HCT116 (cell line): ENCODE measurements at regions not wholly inside any gene's neighbourhood (a gene's known extent, or its start where the extent isn't known, plus 50 kb on each side); places are given as distances from the start of the nearest gene placed in this dataset.

ENCODE experiments used
- ATAC-seq: fragments of 200-7000 bp; cut with Tn5 transposase; 2 replicates; pipeline ENCODE4 v1.9.1; 2020; ENCODE audit warnings: mild to moderate bottlenecking, moderate library complexity
- BruUV-seq: library from RNA; stranded (reverse); fragments of 400-500 nt; replicated peaks from 2 replicates; lab custom pipeline; 2021; lab: Mats Ljungman, UMichigan
- CTCF ChIA-PET: fragments of 300-600 bp; sonication (Branson Sonifier 250); formaldehyde crosslinking; loops from one replicate; lab custom pipeline; 2021; ENCODE audit warnings: antibody characterized with exemption; lab: Charles Lee
- POLR2A ChIA-PET: fragments of 300-600, 350-600 bp; sonication (Branson Sonifier 250); formaldehyde crosslinking; loops from one replicate; lab custom pipeline; 2021; ENCODE audit warnings: antibody characterized with exemption; lab: Charles Lee
- RAD21 ChIA-PET, 2 experiments: fragments of 300-600 bp; sonication (Branson Sonifier 250); formaldehyde crosslinking; loops; one replicate each; lab custom pipeline; 2023; ENCODE audit warnings: low total read pairs in 2 of 2; ENCODE audit not compliant: uncharacterized antibody in 2 of 2, unreplicated experiment in 2 of 2, low non-redundant PET in 1 of 2; lab: Charles Lee
- DNase-seq: peaks from one replicate; pipeline ENCODE4 v3.0.0-alpha.2; 2010; ENCODE audit warnings: low read depth, low spot score
- H2AFZ ChIP-seq: fragments of 200-600 bp; shearing (Covaris generic), sonication (generic); 2 replicates; pipeline ENCODE4 v1.6.1; 2017; ENCODE audit warnings: low read depth, mixed run types, mixed read lengths, antibody characterized with exemption, low read length; ENCODE audit not compliant: poor library complexity, severe bottlenecking
- H3K27ac ChIP-seq: 2 replicates; pipeline ENCODE4 v1.5.1; 2012; ENCODE audit warnings: low read depth, low read length
- H3K27me3 ChIP-seq: fragments of 200-600 bp; sonication (generic); 2 replicates; pipeline ENCODE4 v1.6.1; 2016; ENCODE audit warnings: mixed run types, low read length, mixed read lengths; ENCODE audit not compliant: insufficient read depth
- H3K36me3 ChIP-seq, 2 experiments: fragments of 200-500 bp in 1 of 2; fragments of 200-600 bp in 1 of 2; sonication (Bioruptor generic) in 1 of 2; sonication (generic) in 1 of 2; 2 replicates each; pipeline versions ENCODE4 v1.5.1 to v1.6.1; 2014 to 2016; ENCODE audit warnings: low read length in 2 of 2, inconsistent platforms in 1 of 2, mixed read lengths in 1 of 2, mixed run types in 1 of 2; ENCODE audit not compliant: insufficient read depth in 2 of 2, control insufficient read depth in 1 of 2
- H3K4me1 ChIP-seq, 2 experiments: fragments of 200-600 bp in 1 of 2; sonication (generic) in 1 of 2; 2 replicates each; pipeline versions ENCODE4 v1.5.1 to v1.6.1; 2012 to 2017; ENCODE audit warnings: low read length in 2 of 2, inconsistent platforms in 1 of 2, mild to moderate bottlenecking in 1 of 2, mixed read lengths in 1 of 2, mixed run types in 1 of 2, moderate library complexity in 1 of 2; ENCODE audit not compliant: insufficient read depth in 2 of 2, control insufficient read depth in 1 of 2
- H3K4me2 ChIP-seq: fragments of 200-600 bp; sonication (generic); 2 replicates; pipeline ENCODE4 v1.6.1; 2017; ENCODE audit warnings: mixed run types, low read length, mixed read lengths
- H3K4me3 ChIP-seq, 2 experiments: fragments of 200-600 bp in 1 of 2; sonication (generic) in 1 of 2; replicated peaks in 1 of 2; 2 replicates each; pipeline ENCODE4 v1.5.1; 2011 to 2016; ENCODE audit warnings: low read length in 2 of 2, control low read depth in 1 of 2, low read depth in 1 of 2, mild to moderate bottlenecking in 1 of 2, mixed read lengths in 1 of 2, mixed run types in 1 of 2
- H3K79me2 ChIP-seq: fragments of 200-600 bp; sonication (generic); 2 replicates; pipeline ENCODE4 v1.6.1; 2017; ENCODE audit warnings: mild to moderate bottlenecking, mixed run types, low read length, moderate library complexity, mixed read lengths; ENCODE audit not compliant: insufficient read depth
- H3K9ac ChIP-seq: fragments of 200-600 bp; sonication (generic); 2 replicates; pipeline ENCODE4 v1.6.1; 2016; ENCODE audit warnings: low read length, mixed read lengths
- H3K9me2 ChIP-seq: fragments of 200-600 bp; sonication (generic), shearing (Covaris generic); 2 replicates; pipeline ENCODE4 v1.6.1; 2017; ENCODE audit warnings: mixed run types, mild to moderate bottlenecking, moderate library complexity; ENCODE audit not compliant: insufficient read depth
- H3K9me3 ChIP-seq, 2 experiments: fragments of 200-500 bp in 1 of 2; fragments of 200-600 bp in 1 of 2; sonication (Bioruptor generic) in 1 of 2; sonication (generic) in 1 of 2; 2 replicates each; pipeline ENCODE4 v1.6.1; 2014 to 2017; ENCODE audit warnings: low read length in 2 of 2, mixed read lengths in 2 of 2, inconsistent platforms in 1 of 2, low read depth in 1 of 2, mild to moderate bottlenecking in 1 of 2, mixed run types in 1 of 2, moderate library complexity in 1 of 2; ENCODE audit not compliant: control insufficient read depth in 1 of 2, insufficient read depth in 1 of 2
- H4K20me1 ChIP-seq: fragments of 200-600 bp; sonication (generic), shearing (Covaris generic); 2 replicates; pipeline ENCODE4 v1.6.1; 2017; ENCODE audit warnings: mixed run types, mild to moderate bottlenecking, moderate library complexity; ENCODE audit not compliant: insufficient read depth
- CEBPB ChIP-seq: IDR thresholded peaks from 2 replicates; pipeline ENCODE4 v1.6.1; 2012; ENCODE audit warnings: low read depth
- EGR1 ChIP-seq: IDR thresholded peaks from 2 replicates; pipeline ENCODE4 v1.6.1; 2012; ENCODE audit warnings: low read depth
- ELF1 ChIP-seq: IDR thresholded peaks from 2 replicates; pipeline ENCODE4 v1.6.1; 2012; ENCODE audit warnings: low read depth, borderline replicate concordance
- FOSL1 ChIP-seq: IDR thresholded peaks from 2 replicates; pipeline ENCODE4 v1.6.1; 2012; ENCODE audit warnings: low read depth
- JUND ChIP-seq: IDR thresholded peaks from 2 replicates; pipeline ENCODE4 v1.6.1; 2012
- POLR2AphosphoS5 ChIP-seq: IDR thresholded peaks from 2 replicates; pipeline ENCODE4 v1.6.1; 2011; ENCODE audit warnings: mild to moderate bottlenecking, low read depth, low read length, moderate library complexity
- RAD21 ChIP-seq: IDR thresholded peaks from 2 replicates; pipeline ENCODE4 v1.6.1; 2012; ENCODE audit warnings: low read depth, mild to moderate bottlenecking
- SIN3A ChIP-seq: IDR thresholded peaks from 2 replicates; pipeline ENCODE4 v1.6.1; 2012; ENCODE audit warnings: low read depth
- SRF ChIP-seq: IDR thresholded peaks from 2 replicates; pipeline ENCODE4 v1.6.1; 2012; ENCODE audit warnings: low read depth
- TCF7L2 ChIP-seq: IDR thresholded peaks from 2 replicates; pipeline ENCODE4 v1.7.0; 2011; ENCODE audit warnings: borderline replicate concordance, inconsistent platforms; ENCODE audit not compliant: insufficient read depth, insufficient read length; ENCODE audit errors: extremely low read depth
- YY1 ChIP-seq: IDR thresholded peaks from 2 replicates; pipeline ENCODE4 v1.6.1; 2011; ENCODE audit warnings: low read length, low read depth, moderate library complexity, mild to moderate bottlenecking; ENCODE audit not compliant: insufficient replicate concordance; ENCODE audit errors: extremely low read depth
- ZBTB33 ChIP-seq: IDR thresholded peaks from 2 replicates; pipeline ENCODE4 v1.6.1; 2011; ENCODE audit warnings: mild to moderate bottlenecking, low read length, moderate library complexity; ENCODE audit not compliant: insufficient replicate concordance; ENCODE audit errors: extremely low read depth
- ZFX ChIP-seq: fragments of 450-650 bp; IDR thresholded peaks from 2 replicates; pipeline ENCODE4 v1.6.1; 2017
- ZNF274 ChIP-seq: fragments of 200-500 bp; sonication (Bioruptor generic); IDR thresholded peaks from 2 replicates; pipeline ENCODE4 v1.6.1; 2014; ENCODE audit warnings: mild to moderate bottlenecking, low read depth, low read length, inconsistent platforms
- intact Hi-C: fragments of 100-400 bp; cut with micrococcal nuclease; formaldehyde crosslinking; loops from 2 replicates; pipeline ENCODE4 v1.10.0; 2022

- TF ChIP-seq POLR2AphosphoS5 (no peak), FOSL1 (no peak), SRF (no peak)
- TF ChIP-seq, all 23 proteins: peak for 0
These were observed 570.0 kb upstream of the CRIM1 start (continued) for GRCh38 chr2:35785564-35785963.

GRCh38 chr2:35784777-35785176 is 570.8 kb upstream of the CRIM1 start:
- no TSS peak for BruUV-seq

GRCh38 chr2:35783723-35784122 is 571.9 kb upstream of the CRIM1 start:
- no peak for TF ChIP-seq ELF1
- no peak for TF ChIP-seq RAD21
- TF ChIP-seq CEBPB = no peak
- TF ChIP-seq JUND = no peak
- no peak for TF ChIP-seq ZBTB33
- TF ChIP-seq TCF7L2 = no peak
- no peak for TF ChIP-seq EGR1
- no peak for TF ChIP-seq YY1
- TF ChIP-seq ZNF274 = no peak
- TF ChIP-seq POLR2AphosphoS5 = no peak
- no peak for TF ChIP-seq FOSL1
- Histone ChIP-seq H3K9me2 (no peaks in the 10 kb centered on the region), H3K9me3 (no peaks in the 10 kb centered on the region), H3K4me3 (no peak overlapping the region), H3K27me3 (no peaks in the 10 kb centered on the region), H2AFZ (no peak overlapping the region), H3K4me1 (no peaks in the 10 kb centered on the region), H3K27ac (no peak overlapping the region), H4K20me1 (no peaks in the 10 kb centered on the region), H3K9ac (no peak overlapping the region), H3K4me2 (no peak overlapping the region), H3K79me2 (no peaks in the 10 kb centered on the region), H3K36me3 (no peaks in the 10 kb centered on the region)
- ChIA-PET POLR2A (interaction anchor here (1.3 kb wide), 1 partner anchor 20 kb away, joined by 3 read pairs; no protein-coding TSS in a partner anchor), RAD21 (interaction anchor here in 1 of 2 experiments (0.6 kb wide), 1 partner anchor 538 kb away, joined by 3 read pairs; no protein-coding TSS in a partner anchor), CTCF (no interaction called here)
- DNase-seq (no peak), ATAC-seq (no peak)
- no TSS peak for BruUV-seq
- intact Hi-C loops = no loop called here

More at GRCh38 chr2:35784777-35785176, 570.8 kb upstream of the CRIM1 start:
- Histone ChIP-seq H3K36me3 (no peaks in the 10 kb centered on the region), H3K4me2 (no peak overlapping the region), H4K20me1 (no peaks in the 10 kb centered on the region), H3K4me3 (no peak overlapping the region), H3K27ac (no peak overlapping the region), H2AFZ (no peak overlapping the region), H3K9me3 (no peaks in the 10 kb centered on the region), H3K79me2 (no peaks in the 10 kb centered on the region), H3K4me1 (no peaks in the 10 kb centered on the region)
- CTCF ChIA-PET = no interaction called here
- DNase-seq = no peak
- intact Hi-C loops = no loop called here
- no peak for TF ChIP-seq SIN3A
- no peak for TF ChIP-seq ZFX
- no peak for TF ChIP-seq YY1
- TF ChIP-seq JUND = no peak
- TF ChIP-seq ZNF274 = no peak
- TF ChIP-seq, all 23 proteins: peak for 0
- Histone ChIP-seq H3K9me2 (no peaks in the 10 kb centered on the region), H3K27me3 (no peaks in the 10 kb centered on the region), H3K9ac (no peak overlapping the region)
- RAD21 ChIA-PET = no interaction called here
- POLR2A ChIA-PET = no interaction called here
- ATAC-seq = no peak
